Lung (tissue), 11 donors: ENCODE measurements at regions not wholly inside any gene's neighbourhood (a gene's known extent, or its start where the extent isn't known, plus 50 kb on each side); places are given as distances from the start of the nearest gene placed in this dataset.

Experiments used
- ATAC-seq: fragments of 200-7000 bp; cut with Tn5 transposase; one replicate; pipeline ENCODE4 v1.9.1; 2020; ENCODE audit warnings: moderate number of reproducible peaks; ENCODE audit not compliant: insufficient read depth, low FRiP score
- DNase-seq, 3 donors: peaks; one replicate each; pipeline ENCODE4 v3.0.0-alpha.2; 2013 to 2017
- H3K27ac ChIP-seq, 2 donors: one replicate each; pipeline ENCODE4 v1.5.1; 2013; ENCODE audit warnings: mild to moderate bottlenecking in 2 of 2, moderate library complexity in 2 of 2, control low read depth in 1 of 2, inconsistent platforms in 1 of 2, low read depth in 1 of 2, low read length in 1 of 2
- H3K27me3 ChIP-seq, 3 donors: one replicate each; pipeline ENCODE4 v1.5.1; 2013; ENCODE audit warnings: low read length in 2 of 3; ENCODE audit not compliant: control insufficient read depth in 3 of 3, insufficient read depth in 3 of 3
- H3K36me3 ChIP-seq, 4 donors: one replicate each; pipeline ENCODE4 v1.5.1; 2013; ENCODE audit warnings: low read length in 4 of 4, mild to moderate bottlenecking in 1 of 4, moderate library complexity in 1 of 4; ENCODE audit not compliant: control insufficient read depth in 4 of 4, insufficient read depth in 4 of 4
- H3K4me1 ChIP-seq, 5 donors: one replicate each; pipeline ENCODE4 v1.5.1; 2013; ENCODE audit warnings: low read length in 5 of 5, mild to moderate bottlenecking in 2 of 5, moderate library complexity in 1 of 5; ENCODE audit not compliant: control insufficient read depth in 5 of 5, insufficient read depth in 5 of 5
- H3K4me3 ChIP-seq: one replicate; pipeline ENCODE4 v1.5.1; 2013; ENCODE audit warnings: mild to moderate bottlenecking, control low read depth, moderate library complexity
- H3K9ac ChIP-seq, 2 donors: one replicate each; pipeline ENCODE4 v1.5.1; 2013; ENCODE audit warnings: low read length in 2 of 2, control low read depth in 1 of 2; ENCODE audit not compliant: insufficient read depth in 1 of 2
- H3K9me3 ChIP-seq, 4 donors: one replicate each; pipeline ENCODE4 v1.5.1; 2013; ENCODE audit warnings: low read length in 3 of 4, mild to moderate bottlenecking in 1 of 4, moderate library complexity in 1 of 4; ENCODE audit not compliant: control insufficient read depth in 4 of 4, insufficient read depth in 3 of 4
- WGBS, 2 donors: extraction: QIAGEN DNeasy Blood & Tissue Kit; methylation state at CpG; one replicate each; pipeline ENCODE4 v1.1.7; 2013; 5-methylcytosine and 5-hydroxymethylcytosine counted together
- TF ChIP-seq, protein P1 (sequence below): IDR thresholded peaks from 2 replicates; pipeline ENCODE4 v1.5.1; 2012; ENCODE audit warnings: mild to moderate bottlenecking; ENCODE audit errors: control extremely low read depth, extremely low read depth
- donor health status: control.
- donor health status: control.
- donor health status: Bipolar disorder and iron deficiency.
- donor health status: healthy.
- donor health status: DM: yes; HTN: yes; CAD: no.

DNA sequence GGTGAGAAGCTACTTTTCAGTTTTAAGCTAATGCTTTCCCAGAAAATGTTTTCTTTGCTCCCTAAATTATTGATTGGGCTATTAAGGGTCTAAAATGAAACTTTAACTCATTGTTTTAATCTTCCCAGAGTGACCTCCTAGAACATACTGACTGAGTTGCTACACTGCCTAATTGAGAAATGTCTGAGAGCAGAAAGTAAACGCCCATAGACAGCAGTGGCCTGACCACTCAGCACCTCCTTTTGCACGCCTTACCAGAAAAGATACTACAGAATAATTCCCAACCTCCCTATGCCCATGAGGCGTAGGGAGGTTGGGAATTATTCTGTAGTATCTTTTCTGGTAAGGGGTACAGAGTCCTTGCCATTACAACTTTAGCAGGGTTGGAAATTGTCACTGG, 381.8 kb upstream of the LCORL start:
- 76 to 80% methylated on average over 3 of the region's 3 CpGs for WGBS, 2 donors
- H3K9me3 ChIP-seq = no peaks in the 10 kb centered on the region
- H3K36me3 ChIP-seq = no peaks in the 10 kb centered on the region
- ATAC-seq (no peak), DNase-seq (no peak)
- H3K4me3 ChIP-seq = no peak overlapping the region
- H3K27ac ChIP-seq = no peak overlapping the region
- no peak overlapping the region for H3K9ac ChIP-seq
- H3K27me3 ChIP-seq = no peaks in the 10 kb centered on the region
- TF ChIP-seq, protein P1, sequence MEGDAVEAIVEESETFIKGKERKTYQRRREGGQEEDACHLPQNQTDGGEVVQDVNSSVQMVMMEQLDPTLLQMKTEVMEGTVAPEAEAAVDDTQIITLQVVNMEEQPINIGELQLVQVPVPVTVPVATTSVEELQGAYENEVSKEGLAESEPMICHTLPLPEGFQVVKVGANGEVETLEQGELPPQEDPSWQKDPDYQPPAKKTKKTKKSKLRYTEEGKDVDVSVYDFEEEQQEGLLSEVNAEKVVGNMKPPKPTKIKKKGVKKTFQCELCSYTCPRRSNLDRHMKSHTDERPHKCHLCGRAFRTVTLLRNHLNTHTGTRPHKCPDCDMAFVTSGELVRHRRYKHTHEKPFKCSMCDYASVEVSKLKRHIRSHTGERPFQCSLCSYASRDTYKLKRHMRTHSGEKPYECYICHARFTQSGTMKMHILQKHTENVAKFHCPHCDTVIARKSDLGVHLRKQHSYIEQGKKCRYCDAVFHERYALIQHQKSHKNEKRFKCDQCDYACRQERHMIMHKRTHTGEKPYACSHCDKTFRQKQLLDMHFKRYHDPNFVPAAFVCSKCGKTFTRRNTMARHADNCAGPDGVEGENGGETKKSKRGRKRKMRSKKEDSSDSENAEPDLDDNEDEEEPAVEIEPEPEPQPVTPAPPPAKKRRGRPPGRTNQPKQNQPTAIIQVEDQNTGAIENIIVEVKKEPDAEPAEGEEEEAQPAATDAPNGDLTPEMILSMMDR = no peak
- peaks cover 0 to 1% (median 0%) of the 10 kb centered on the region in 5 donors for H3K4me1 ChIP-seq

DNA sequence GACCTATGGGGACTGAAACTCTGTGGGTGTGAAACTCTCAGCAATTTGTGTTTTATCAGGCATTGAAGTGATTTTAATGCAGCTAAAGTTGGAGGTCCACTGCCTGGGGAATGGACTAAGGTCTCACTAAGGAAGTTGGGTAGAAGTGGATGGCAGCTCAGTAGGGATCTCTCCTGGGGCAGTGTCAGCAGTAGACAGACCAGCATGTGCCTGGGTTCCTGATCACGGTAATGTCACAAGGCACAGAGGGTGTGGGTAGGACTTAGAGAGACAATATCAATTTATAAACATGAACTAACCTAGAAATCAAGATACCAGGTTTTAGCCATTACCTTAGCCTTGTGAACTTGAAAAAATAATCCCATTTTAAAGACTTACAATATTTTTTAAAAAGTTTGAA, 380.3 kb upstream of the LCORL start:
- WGBS, 2 donors = 76 to 79% methylated on average over 1 of the region's 1 CpG

DNA sequence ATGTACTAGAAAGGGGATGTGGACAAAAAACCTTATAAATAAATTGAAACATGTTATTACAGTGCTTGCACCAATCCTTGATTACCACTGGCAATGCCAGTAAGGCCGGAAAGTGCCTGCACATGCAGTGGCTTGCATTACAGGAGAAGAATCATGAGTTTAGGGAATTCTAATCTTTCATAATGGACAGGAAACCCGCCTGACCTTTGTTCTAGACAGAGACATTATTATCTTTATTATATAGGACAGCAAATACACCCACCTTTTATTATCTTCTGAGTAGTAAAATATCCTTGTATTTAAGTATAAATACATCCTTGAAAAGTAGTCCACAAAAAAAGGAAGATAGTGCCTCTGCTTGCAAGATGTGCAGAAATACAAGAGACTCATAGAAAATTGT, 379.9 kb upstream of the LCORL start:
- TF ChIP-seq, protein P1 = no peak
- Histone ChIP-seq H3K27me3 (no peaks in the 10 kb centered on the region), H3K9me3 (no peaks in the 10 kb centered on the region), H3K4me3 (no peak overlapping the region), H3K9ac (no peak overlapping the region), H3K36me3 (no peaks in the 10 kb centered on the region), H3K27ac (no peak overlapping the region), H3K4me1 (peaks cover 0 to 1% (median 0%) of the 10 kb centered on the region in 5 donors)
- DNase-seq (no peak), ATAC-seq (no peak)
- WGBS, 2 donors = 76 to 84% methylated on average over 2 of the region's 2 CpGs

More for the DNA sequence above, 380.3 kb upstream of the LCORL start:
- Histone ChIP-seq H3K36me3 (no peaks in the 10 kb centered on the region), H3K27me3 (no peaks in the 10 kb centered on the region), H3K9ac (no peak overlapping the region), H3K27ac (no peak overlapping the region), H3K4me1 (peaks cover 0 to 1% (median 0%) of the 10 kb centered on the region in 5 donors), H3K9me3 (no peaks in the 10 kb centered on the region), H3K4me3 (no peak overlapping the region)
- ATAC-seq = no peak
- no peak for DNase-seq
- TF ChIP-seq, protein P1 = no peak

DNA sequence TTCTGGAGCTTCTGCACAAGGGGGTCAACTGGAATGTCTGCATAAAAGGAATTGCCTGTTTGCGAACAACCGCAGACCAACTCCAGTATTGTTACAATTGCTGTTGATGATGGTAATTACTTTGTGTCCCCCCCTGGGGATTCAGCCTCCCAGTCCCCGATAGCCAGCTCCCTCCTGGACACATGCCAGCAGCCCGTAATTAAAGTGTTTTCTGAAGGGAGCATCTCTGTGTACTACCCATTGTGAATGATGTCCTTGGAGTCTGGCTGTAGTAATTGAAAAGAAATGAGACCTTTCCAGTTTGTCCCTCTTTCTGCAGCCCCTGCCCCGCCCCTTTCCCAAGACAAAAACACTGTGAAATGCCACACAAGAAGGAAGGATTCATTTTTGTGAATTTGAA, 377.1 kb upstream of the LCORL start:
- Histone ChIP-seq H3K27me3 (no peaks in the 10 kb centered on the region), H3K9ac (no peak overlapping the region), H3K4me1 (peaks cover 0 to 1% (median 0%) of the 10 kb centered on the region in 5 donors), H3K36me3 (no peaks in the 10 kb centered on the region), H3K27ac (no peak overlapping the region), H3K9me3 (no peaks in the 10 kb centered on the region), H3K4me3 (no peak overlapping the region)
- WGBS, 2 donors = 38 to 51% methylated on average over 5 of the region's 5 CpGs
- no peak for ATAC-seq
- TF ChIP-seq, protein P1 = no peak
- no peak for DNase-seq
